GM23338 (cell line): ENCODE measurements at regions not wholly inside any gene's neighbourhood (a gene's known extent, or its start where the extent isn't known, plus 50 kb on each side); places are given as distances from the start of the nearest gene placed in this dataset.

Experiments used
- ATAC-seq: fragments of 200-7000 bp; cut with Tn5 transposase; 3 replicates; pipeline ENCODE4 v1.9.1; 2020
- DNase-seq: peaks from one replicate; pipeline ENCODE4 v3.0.0-alpha.2; 2015; ENCODE audit warnings: low spot score
- H2AFZ ChIP-seq: fragments of 200-600 bp; sonication (generic); 2 replicates; pipeline ENCODE4 v1.8.0; 2016; ENCODE audit warnings: antibody characterized with exemption, mild to moderate bottlenecking, moderate library complexity
- H3F3A ChIP-seq: fragments of 200-600 bp; sonication (generic); replicated peaks from 2 replicates; pipeline ENCODE4 v1.8.0; 2017; ENCODE audit warnings: antibody characterized with exemption, mixed run types, low read depth
- H3K27ac ChIP-seq: fragments of 200-600 bp; sonication (generic); 2 replicates; pipeline ENCODE4 v1.6.1; 2016; ENCODE audit warnings: low read depth
- H3K27me3 ChIP-seq: fragments of 200-600 bp; sonication (generic); 2 replicates; pipeline ENCODE4 v1.8.0; 2016; ENCODE audit warnings: mild to moderate bottlenecking, mixed run types, moderate library complexity; ENCODE audit not compliant: insufficient read depth
- H3K36me3 ChIP-seq: fragments of 200-600 bp; sonication (generic); 2 replicates; pipeline ENCODE4 v1.8.0; 2016; ENCODE audit warnings: mild to moderate bottlenecking; ENCODE audit not compliant: insufficient read depth
- H3K4me1 ChIP-seq: fragments of 200-600 bp; sonication (generic); 2 replicates; pipeline ENCODE4 v1.8.0; 2016; ENCODE audit warnings: mild to moderate bottlenecking, moderate library complexity; ENCODE audit not compliant: insufficient read depth
- H3K4me2 ChIP-seq: fragments of 200-600 bp; sonication (generic); 2 replicates; pipeline ENCODE4 v1.7.1; 2017; ENCODE audit warnings: mixed run types
- H3K4me3 ChIP-seq: fragments of 200-600 bp; sonication (generic); 2 replicates; pipeline ENCODE4 v1.6.1; 2016; ENCODE audit warnings: mixed run types
- H3K79me2 ChIP-seq: fragments of 200-600 bp; sonication (generic); replicated peaks from 2 replicates; pipeline ENCODE4 v1.8.0; 2017; ENCODE audit warnings: mild to moderate bottlenecking; ENCODE audit not compliant: insufficient read depth
- H3K9me2 ChIP-seq: fragments of 200-600 bp; sonication (generic); 2 replicates; pipeline ENCODE4 v1.8.0; 2017; ENCODE audit not compliant: insufficient read depth
- H4K20me1 ChIP-seq: fragments of 200-600 bp; sonication (generic); replicated peaks from 2 replicates; pipeline ENCODE4 v1.8.0; 2017; ENCODE audit warnings: mild to moderate bottlenecking; ENCODE audit not compliant: insufficient read depth
- H3K27ac Mint-ChIP-seq: 2 replicates; pipeline ENCODE4 v1.8.0; 2020; ENCODE audit warnings: inconsistent platforms, mild to moderate bottlenecking, moderate library complexity, mixed read lengths
- H3K27me3 Mint-ChIP-seq: 3 replicates; pipeline ENCODE4 v1.8.0; 2022; ENCODE audit warnings: low read depth, mild to moderate bottlenecking, moderate library complexity, mixed read lengths, inconsistent platforms; ENCODE audit not compliant: insufficient read depth, poor library complexity
- H3K36me3 Mint-ChIP-seq: 3 replicates; pipeline ENCODE4 v1.8.0; 2021; ENCODE audit warnings: low read depth, mild to moderate bottlenecking, inconsistent platforms, moderate library complexity, mixed read lengths
- H3K4me1 Mint-ChIP-seq: 3 replicates; pipeline ENCODE4 v1.8.0; 2020; ENCODE audit warnings: mild to moderate bottlenecking, inconsistent platforms, mixed read lengths
- H3K4me3 Mint-ChIP-seq: 3 replicates; pipeline ENCODE4 v1.8.0; 2021; ENCODE audit warnings: moderate library complexity, mild to moderate bottlenecking, inconsistent platforms, mixed read lengths
- H3K9me3 Mint-ChIP-seq: 3 replicates; pipeline ENCODE4 v1.8.0; 2020; ENCODE audit warnings: moderate library complexity, mild to moderate bottlenecking, inconsistent platforms, mixed read lengths
- CREB1 ChIP-seq: fragments of 250-450 bp; sonication (Bioruptor Pico); IDR thresholded peaks from 2 replicates; pipeline ENCODE4 v1.5.0; 2020; ENCODE audit warnings: low read depth, mild to moderate bottlenecking, moderate library complexity
- CTCF ChIP-seq, 2 experiments: fragments of 200-600 bp in 1 of 2; sonication (generic) in 1 of 2; conservative IDR thresholded peaks; 2 replicates each; pipeline versions ENCODE4 v1.5.1 to v1.6.1; 2016 to 2017; ENCODE audit warnings: antibody characterized with exemption in 2 of 2, low read depth in 2 of 2, mild to moderate bottlenecking in 2 of 2, moderate library complexity in 1 of 2
- EZH2 ChIP-seq: fragments of 200-600 bp; sonication (generic); IDR thresholded peaks from one replicate; pipeline ENCODE4 v1.8.0; 2017; ENCODE audit warnings: antibody characterized with exemption, mild to moderate bottlenecking, low read depth; ENCODE audit not compliant: unreplicated experiment
- EZH2phosphoT487 ChIP-seq: fragments of 200-600 bp; sonication (generic); IDR thresholded peaks from one replicate; pipeline ENCODE4 v1.8.1; 2018; ENCODE audit warnings: antibody characterized with exemption; ENCODE audit not compliant: unreplicated experiment
- JUNB ChIP-seq: IDR thresholded peaks from one replicate; pipeline ENCODE4 v1.6.1; 2016; ENCODE audit warnings: antibody characterized with exemption; ENCODE audit not compliant: unreplicated experiment
- NANOG ChIP-seq: IDR thresholded peaks from 2 replicates; pipeline ENCODE4 v1.6.1; 2016; ENCODE audit warnings: antibody characterized with exemption, borderline replicate concordance
- POLR2AphosphoS5 ChIP-seq: IDR thresholded peaks from 2 replicates; pipeline ENCODE4 v1.6.1; 2016; ENCODE audit warnings: antibody characterized with exemption, low read depth
- STAT1 ChIP-seq: IDR thresholded peaks from one replicate; pipeline ENCODE4 v1.6.1; 2016; ENCODE audit warnings: antibody characterized with exemption; ENCODE audit not compliant: unreplicated experiment
- ZNF114 ChIP-seq: fragments of 250-450 bp; sonication (Bioruptor Pico); IDR thresholded peaks from 2 replicates; pipeline ENCODE4 v1.5.0; 2020; ENCODE audit warnings: mild to moderate bottlenecking, moderate library complexity
- ZNF331 ChIP-seq: fragments of 250-450 bp; sonication (Bioruptor Pico); IDR thresholded peaks from 2 replicates; pipeline ENCODE4 v1.5.0; 2020; ENCODE audit warnings: low read depth, mild to moderate bottlenecking, moderate library complexity
- ZNF462 ChIP-seq: fragments of 250-450 bp; sonication (Bioruptor Pico); IDR thresholded peaks from 2 replicates; pipeline ENCODE4 v1.5.0; 2020; ENCODE audit warnings: mild to moderate bottlenecking, moderate library complexity
- TF ChIP-seq, protein P1 (sequence below): IDR thresholded peaks from 2 replicates; pipeline ENCODE4 v1.6.1; 2016; ENCODE audit warnings: antibody characterized with exemption
- TF ChIP-seq, protein P2 (sequence below): IDR thresholded peaks from one replicate; pipeline ENCODE4 v1.6.1; 2018; ENCODE audit warnings: antibody characterized with exemption; ENCODE audit not compliant: unreplicated experiment

DNA sequence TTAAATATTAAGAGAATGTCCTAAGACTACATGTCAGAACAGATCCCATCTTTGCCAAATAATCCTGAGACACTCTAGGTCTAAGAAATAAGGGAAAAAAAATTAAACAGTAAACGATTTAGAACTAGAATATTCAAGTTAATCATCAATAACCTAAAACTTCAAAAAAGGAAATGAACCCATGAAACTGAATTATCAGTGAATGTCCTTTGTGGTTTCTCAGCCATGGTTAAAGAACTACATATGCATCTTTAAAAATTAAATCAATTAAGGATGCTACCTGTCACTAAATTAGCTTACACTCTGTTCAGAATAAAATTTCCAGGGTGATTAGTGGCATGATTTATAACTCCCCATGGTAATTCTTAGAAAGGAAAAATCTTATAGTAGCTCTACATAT lies 850.0 kb upstream of the C9orf72 start:
- no peaks in the 10 kb centered on the region for H3K27me3 Mint-ChIP-seq
- no peaks in the 10 kb centered on the region for H3K9me2 ChIP-seq
- H4K20me1 ChIP-seq: no peaks in the 10 kb centered on the region
- H3K4me1 Mint-ChIP-seq: no peaks in the 10 kb centered on the region
- no peak overlapping the region for H3K4me2 ChIP-seq
- H3K9me3 Mint-ChIP-seq: no peaks in the 10 kb centered on the region
- H3K36me3 Mint-ChIP-seq: no peaks in the 10 kb centered on the region
- no peaks in the 10 kb centered on the region for H3K36me3 ChIP-seq
- no peaks in the 10 kb centered on the region for H3K4me1 ChIP-seq
- no peak overlapping the region for H3K4me3 Mint-ChIP-seq
- H3F3A ChIP-seq: no peaks in the 10 kb centered on the region
- H3K27me3 ChIP-seq: no peaks in the 10 kb centered on the region
- no peak for TF ChIP-seq CREB1 (CRISPR knock-in tag)
- no peak for TF ChIP-seq JUNB
- TF ChIP-seq ZNF331 (CRISPR knock-in tag): no peak
- no peak for TF ChIP-seq POLR2AphosphoS5
- TF ChIP-seq CTCF (conservative IDR thresholded peaks at IDR 0.05; ENCODE audit: low read depth in 2 of 2): no peak
- TF ChIP-seq EZH2phosphoT487: no peak
- TF ChIP-seq, protein P1, sequence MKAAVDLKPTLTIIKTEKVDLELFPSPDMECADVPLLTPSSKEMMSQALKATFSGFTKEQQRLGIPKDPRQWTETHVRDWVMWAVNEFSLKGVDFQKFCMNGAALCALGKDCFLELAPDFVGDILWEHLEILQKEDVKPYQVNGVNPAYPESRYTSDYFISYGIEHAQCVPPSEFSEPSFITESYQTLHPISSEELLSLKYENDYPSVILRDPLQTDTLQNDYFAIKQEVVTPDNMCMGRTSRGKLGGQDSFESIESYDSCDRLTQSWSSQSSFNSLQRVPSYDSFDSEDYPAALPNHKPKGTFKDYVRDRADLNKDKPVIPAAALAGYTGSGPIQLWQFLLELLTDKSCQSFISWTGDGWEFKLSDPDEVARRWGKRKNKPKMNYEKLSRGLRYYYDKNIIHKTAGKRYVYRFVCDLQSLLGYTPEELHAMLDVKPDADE: no peak
- no peak for TF ChIP-seq EZH2
- no peak for TF ChIP-seq NANOG
- no peak for TF ChIP-seq ZNF462 (CRISPR knock-in tag)
- TF ChIP-seq, protein P2, sequence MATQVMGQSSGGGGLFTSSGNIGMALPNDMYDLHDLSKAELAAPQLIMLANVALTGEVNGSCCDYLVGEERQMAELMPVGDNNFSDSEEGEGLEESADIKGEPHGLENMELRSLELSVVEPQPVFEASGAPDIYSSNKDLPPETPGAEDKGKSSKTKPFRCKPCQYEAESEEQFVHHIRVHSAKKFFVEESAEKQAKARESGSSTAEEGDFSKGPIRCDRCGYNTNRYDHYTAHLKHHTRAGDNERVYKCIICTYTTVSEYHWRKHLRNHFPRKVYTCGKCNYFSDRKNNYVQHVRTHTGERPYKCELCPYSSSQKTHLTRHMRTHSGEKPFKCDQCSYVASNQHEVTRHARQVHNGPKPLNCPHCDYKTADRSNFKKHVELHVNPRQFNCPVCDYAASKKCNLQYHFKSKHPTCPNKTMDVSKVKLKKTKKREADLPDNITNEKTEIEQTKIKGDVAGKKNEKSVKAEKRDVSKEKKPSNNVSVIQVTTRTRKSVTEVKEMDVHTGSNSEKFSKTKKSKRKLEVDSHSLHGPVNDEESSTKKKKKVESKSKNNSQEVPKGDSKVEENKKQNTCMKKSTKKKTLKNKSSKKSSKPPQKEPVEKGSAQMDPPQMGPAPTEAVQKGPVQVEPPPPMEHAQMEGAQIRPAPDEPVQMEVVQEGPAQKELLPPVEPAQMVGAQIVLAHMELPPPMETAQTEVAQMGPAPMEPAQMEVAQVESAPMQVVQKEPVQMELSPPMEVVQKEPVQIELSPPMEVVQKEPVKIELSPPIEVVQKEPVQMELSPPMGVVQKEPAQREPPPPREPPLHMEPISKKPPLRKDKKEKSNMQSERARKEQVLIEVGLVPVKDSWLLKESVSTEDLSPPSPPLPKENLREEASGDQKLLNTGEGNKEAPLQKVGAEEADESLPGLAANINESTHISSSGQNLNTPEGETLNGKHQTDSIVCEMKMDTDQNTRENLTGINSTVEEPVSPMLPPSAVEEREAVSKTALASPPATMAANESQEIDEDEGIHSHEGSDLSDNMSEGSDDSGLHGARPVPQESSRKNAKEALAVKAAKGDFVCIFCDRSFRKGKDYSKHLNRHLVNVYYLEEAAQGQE: no peak
- TF ChIP-seq ZNF114 (CRISPR knock-in tag): no peak
- no peak for TF ChIP-seq STAT1
- no peaks in the 10 kb centered on the region for H3K79me2 ChIP-seq
- no peak overlapping the region for H3K4me3 ChIP-seq
- no peak overlapping the region for H3K27ac Mint-ChIP-seq
- no peak overlapping the region for H2AFZ ChIP-seq
- no peak overlapping the region for H3K27ac ChIP-seq
- ATAC-seq (no peak), DNase-seq (no peak)
